HK-2 (cell line): ENCODE measurements at regions not wholly inside any gene's neighbourhood (a gene's known extent, or its start where the extent isn't known, plus 50 kb on each side); places are given as distances from the start of the nearest gene placed in this dataset.
A peak's percentile ranks its signal among the peaks of the same experiment; 100 is the strongest.

Source experiments
- DNase-seq: peaks from one replicate; pipeline ENCODE4 v3.0.0-alpha.2; 2018; ENCODE audit not compliant: unreplicated experiment

DNA sequence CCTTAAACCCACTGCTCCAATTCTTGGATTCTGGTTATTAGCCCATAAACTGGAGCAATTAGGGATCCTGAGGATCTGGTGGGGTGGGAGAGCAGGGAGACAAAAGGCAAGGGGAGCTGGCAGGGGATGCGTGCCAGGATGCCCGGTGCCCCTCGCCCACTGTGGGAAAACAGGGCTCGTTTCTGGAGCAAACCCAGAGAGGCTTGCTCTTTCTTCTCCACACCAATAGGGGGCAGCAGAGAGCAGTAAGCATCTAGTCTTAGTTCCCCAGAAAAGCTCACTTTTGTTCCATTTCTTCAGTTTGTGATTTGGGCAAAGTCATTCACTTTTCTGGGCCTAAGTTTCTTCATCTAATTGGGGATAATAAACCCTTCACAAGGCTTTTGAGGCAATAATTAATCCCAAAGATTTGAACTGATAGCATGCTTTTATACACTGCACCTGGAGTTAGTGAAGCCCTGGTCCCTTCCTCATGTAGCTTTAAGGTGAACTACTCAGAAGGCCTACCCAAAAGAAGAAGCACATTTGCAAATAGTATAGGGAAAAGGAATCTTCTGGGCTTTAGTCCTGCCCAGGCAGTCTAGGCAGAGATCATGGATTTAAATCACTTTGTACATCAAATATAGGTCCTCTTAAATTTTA is 160.6 kb upstream of the USP24 start:
- DNase-seq: peak; percentile 29

DNA sequence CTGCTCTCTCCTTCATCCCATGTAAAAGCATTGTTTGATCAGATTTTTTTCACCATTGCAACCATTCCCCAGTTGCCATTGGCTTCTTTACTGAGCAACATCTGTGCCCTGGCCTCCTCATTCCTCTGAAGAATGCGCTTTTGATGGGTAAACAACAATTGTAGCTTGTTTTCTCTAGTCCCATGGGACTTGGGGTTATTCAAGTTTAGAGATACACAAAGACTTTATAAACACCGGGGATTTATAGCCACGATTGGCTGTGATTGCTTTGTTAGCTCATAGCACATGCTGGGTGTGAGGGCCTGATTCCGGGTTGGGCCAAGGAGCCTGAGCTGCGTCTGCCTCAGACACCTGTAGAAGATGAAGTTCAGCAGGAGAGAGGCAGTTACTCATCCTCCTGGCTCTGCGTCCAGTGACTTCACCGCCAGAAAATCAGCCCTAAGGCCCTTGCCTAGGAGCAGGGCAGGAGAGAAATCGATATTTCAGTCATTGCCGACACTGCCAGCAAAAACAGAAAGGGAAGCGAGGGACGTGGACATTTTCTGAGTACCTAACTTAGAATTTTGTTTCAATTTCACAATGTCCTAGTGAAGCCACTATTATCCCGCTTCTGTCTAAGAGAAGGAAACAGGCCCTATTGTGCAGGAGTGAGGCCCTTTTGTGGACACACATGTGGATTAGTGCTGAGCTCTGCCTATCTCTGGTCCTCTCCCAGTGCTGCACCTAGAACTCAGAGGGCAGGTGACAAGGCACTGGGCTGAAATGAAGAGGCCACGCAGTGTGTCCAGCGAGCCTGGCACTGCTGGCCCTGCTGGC is 159.8 kb upstream of the USP24 start:
- no peak for DNase-seq

DNA sequence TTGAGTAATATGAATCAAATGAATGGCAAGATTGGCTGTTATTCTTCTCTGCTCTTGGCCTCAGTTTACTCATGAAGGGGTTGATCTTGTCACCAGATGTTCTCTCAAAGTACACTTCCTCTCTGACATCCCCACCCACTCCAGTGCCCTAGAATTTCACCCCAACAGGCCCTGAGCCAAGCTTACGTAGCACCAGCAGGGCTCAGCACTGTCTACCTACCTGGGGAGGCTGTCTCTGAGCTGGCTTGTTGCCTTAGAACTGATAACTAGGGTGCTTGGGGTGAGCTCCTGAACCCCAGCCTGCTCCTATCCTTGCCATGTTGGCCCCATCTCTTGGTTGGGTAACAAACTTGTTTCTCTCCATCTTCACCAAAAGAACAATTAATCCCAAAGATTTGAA is 159.1 kb upstream of the USP24 start:
- no peak for DNase-seq

DNA sequence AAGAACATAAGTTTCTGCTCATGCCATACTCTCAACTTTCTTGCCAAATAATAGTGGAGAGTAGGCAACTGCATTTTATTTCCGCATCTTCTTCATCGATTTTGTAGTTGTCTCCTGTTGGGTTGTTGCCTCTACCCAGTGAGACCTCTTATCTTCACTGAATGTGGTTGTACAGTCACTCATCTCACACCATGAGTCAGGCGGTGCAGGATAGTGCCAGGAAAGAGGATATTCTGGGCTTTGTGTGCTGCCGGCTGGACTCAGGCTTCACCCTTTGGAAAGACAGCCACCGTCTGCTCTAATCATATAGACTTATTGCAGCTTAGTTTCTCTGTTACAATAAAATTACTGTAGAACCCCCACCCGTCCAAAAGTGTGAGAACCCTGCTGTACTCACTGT is 154.3 kb upstream of the USP24 start:
- no peak for DNase-seq

DNA sequence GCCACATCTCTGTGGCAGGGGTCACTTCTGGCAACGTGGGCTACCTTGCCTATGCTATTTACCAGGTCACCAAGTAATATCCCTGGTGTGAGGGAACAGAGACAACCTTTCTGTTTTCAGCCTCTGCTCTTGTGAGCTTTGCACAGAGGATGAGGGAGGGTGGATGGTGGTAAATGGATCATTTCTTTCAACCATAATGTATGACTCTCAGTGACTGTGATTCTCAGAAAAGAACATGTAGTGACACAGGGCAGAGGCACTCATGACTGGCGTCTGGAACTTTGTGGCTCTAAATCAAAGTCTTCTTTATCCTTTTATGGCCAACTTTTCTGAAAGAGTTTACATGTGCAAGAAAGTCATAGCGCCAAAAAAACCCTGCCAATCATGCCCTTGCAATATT is 153.5 kb upstream of the USP24 start:
- no peak for DNase-seq

DNA sequence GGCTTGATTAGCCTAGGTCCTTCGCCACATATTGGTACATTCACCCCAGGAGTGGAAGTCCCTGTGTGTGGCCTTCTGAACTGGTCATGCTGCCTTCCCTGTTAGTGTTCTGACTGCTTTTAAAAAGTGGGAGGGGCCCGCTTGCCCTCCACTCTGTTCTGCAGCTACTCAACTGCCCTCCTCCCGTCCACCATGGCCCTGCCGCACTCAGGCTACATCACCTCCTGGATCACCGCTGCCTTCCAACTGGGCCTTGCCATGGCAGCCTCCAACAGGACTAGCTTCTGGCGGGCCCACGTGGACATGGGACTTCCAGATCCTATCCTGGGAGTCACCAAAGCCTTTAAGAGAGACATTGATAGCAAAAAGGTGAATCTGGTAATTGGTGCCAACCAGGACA is 152.1 kb upstream of the USP24 start:
- DNase-seq: no peak

DNA sequence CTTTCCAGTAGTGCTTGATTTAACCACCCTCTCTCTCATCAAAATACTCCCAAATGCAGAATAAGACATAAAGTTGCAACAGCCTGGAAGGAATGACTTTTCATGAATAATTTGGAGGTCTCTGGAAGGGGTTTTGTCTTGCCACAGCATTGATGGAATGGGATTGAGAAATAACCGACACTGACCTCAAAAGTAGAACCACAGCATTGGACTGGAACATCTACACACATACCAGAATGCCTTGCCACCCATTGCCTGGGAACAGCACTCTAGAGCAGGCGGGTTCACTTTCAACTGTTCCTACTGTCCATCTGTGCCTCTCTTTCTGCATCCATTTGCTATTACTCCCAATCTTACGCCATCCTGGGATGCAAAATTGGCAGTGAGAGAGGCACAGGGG is 149.1 kb upstream of the USP24 start:
- no peak for DNase-seq

DNA sequence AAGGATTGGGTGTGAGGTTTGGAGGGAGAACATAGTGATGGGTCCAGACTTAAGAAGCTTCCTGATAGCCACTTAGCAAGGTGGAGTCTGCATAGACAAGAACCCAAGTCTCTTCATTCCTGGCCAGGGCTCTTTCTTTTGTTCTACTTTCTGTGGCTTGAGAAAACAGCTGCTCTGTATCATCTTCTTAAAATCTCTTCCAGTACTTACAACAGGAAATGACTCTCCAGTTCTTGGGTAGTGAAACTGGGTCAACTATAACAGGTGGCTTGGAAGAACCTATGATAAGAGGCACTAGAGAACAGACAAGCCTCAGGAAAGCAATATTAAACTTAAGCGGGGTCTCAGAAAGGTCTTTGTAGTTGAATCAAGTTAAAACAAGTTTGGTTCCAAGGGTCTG is 148.1 kb upstream of the USP24 start:
- no peak for DNase-seq

DNA sequence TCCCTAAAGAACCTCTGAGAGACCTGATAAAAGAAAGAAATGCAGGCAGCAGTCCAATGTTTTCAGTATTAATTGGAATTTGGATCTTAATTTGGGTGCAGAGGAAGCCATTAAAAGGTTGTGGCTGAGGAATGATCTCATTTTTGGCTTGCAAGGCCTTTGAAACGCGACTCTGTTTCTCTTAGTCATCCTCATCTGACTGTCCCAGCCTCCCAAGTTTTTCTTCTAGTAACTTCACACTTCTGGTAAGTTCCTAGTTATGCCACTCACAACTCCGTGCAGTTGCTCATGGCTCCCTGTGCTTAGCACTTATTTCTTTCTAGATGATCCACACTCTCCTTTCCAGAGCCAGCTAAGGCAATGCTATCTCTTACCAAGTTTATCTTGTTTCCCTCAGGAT is 147.4 kb upstream of the USP24 start:
- no peak for DNase-seq

DNA sequence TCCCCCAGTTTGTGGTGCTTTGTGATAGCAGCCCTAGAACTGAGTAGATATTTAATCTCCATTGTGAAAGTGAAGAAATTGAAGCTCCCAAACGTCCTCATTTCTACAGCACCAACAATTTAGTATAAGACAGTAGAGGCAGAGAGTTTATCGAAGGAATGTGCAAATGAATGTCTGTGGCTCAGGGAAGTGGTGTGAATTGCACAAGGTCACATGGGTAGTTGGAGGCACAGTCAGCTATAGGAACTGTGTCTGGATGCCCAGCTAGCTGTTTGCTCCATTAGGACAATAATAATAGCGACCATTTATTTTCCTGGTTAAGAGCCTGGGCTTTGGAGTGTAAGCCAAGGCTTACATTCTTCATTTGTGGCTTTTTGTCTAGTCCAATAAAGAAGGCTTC is 144.4 kb upstream of the USP24 start:
- DNase-seq: no peak

DNA sequence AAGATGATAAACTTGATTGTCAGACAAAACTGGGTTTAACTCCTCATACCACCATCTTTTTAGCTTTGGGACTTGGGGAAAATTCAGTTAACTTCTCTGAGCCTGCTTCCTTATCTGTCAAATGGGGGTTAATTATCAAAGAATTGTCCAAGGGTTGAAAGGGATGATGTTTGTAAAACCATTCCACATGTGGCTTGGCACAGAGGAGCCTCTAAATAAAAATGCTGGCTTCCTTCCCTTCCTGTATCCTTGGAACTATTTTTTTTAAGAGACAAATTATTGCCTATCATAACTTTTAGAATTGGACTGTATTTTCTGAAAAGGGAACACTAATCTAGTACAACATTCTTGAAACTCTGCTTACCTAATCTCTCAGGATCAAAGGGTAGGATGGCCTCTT is 143.4 kb upstream of the USP24 start:
- no peak for DNase-seq

DNA sequence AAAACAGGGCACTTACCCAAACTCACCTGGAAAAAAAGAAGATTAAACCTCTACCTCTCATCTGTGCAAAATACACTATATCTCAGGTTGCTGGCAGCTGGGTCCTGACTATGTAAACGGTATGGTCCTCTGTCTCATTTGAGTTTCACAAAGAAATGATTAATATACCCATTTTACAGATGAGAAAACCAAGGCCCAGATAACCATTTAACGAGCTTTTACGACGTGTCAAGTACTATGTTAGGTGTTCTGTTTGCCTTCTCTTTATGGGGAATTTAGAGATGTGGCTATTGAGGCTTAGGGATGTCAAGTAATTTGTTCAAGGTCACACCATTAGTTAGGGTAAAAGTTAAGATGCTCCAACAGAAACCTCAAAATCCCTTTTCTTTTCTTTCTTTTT is 140.4 kb upstream of the USP24 start:
- no peak for DNase-seq

DNA sequence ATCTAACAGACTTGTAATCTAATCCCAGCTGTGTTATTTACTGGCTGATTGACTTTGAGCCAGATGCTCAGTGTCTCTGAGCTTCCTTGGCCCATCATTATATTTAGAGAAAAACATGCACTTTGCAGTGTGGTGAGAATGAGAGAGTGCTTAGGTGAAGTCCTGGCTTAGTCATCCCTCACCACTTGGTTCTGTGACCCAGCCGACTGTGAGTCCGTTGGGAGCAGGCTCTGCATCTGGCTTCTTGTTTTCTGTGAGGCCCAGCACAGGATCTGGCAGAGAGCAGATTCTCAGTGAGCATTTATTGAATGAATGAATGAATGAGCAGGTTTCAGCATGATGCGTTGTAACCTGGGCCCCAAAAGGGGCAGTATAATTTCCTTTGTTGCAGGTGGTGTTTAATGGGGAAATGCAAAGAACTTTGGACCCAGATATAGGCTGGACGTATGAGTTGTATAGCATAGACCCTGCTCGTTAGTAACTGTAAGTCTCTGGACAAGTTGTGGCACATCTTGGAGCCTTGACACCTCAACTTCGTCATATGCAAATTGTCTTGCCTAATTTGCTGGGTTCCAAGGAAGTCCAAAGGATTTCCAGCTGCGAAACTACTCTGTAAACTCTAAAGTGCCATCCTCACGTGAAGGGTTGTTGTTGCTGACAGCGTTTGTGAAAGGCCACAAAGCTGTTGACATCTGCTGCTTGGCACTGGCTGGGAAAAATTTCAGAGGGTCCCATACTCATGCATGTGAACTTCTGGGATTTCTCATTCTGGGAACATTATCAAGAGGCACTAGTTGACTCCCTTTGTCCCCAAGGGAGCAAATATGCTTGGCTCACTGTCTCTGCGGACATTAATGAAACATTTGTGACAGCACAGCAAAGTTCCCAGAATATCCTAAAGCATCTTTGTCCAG is 138.8 kb upstream of the USP24 start:
- DNase-seq: no peak

DNA sequence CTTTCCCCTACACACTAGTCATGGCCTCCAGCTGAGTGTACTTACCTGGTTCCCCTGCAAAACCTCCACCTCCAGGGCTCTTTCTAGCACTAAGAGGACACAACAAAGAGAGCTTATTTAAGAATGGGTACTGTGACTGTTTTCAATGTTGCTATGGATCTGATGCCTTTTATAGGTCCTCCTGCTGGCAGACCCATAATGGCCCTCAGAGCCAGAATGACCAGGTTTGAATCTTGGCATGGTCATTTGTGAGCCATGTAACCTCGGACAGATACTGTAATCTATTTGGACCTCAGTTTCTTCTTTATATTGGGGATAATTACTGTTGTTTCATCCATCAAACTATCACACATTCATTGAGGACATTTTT is 137.6 kb upstream of the USP24 start:
- no peak for DNase-seq

DNA sequence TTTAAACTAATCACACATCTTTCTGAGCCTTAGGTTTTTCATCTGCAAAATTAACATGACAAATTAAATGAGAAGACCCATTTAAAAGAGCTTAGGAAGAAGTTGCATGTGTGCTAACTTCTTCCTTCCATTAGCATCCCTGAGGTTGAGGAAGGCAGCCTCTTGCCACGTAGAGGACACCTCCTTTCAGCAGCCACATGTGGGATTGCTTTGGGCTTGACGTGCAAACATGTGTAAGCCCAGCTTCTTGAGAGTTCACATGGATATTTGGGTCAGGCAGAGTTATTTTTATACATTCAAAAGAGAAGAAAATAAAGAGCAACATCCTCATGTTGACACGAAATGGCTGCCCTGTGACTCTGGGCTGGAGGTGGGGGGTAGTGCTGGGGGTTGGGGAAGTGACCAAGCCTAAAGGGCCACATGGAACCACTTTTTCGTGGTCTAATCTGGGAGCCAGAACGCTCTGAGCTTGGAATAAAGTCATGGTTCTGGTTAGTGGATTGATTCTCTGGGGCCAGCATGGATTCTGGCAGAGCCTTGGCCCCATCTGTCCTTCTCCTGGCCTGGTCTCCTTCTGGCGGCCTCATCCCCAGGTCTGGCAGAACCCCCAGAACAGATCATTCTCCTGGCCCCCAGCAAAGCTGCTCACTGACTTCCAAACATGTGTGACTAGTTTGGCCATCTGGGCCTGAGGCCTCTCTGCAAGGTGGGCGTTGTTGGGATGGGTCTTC is 137.1 kb upstream of the USP24 start:
- no peak for DNase-seq

DNA sequence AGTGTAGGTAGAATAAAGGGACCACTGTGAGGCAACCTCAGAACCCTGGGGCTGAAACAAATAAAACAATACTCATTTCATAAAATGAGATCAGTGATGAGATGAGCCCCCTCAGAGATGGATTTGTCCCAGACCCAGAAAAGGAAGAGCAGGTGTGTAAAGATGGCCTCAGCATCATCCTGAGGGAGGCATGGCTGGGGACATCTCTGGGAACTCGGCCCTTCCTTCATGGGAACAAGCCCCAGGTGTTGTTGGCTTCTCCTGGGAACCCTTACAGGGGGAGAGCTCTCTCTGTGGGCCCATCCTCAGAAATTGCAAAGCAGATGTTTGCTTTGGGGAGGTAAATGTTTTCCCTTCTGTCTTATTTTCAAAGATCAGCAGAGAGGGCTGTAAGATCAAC is 133.2 kb upstream of the USP24 start:
- DNase-seq: no peak

DNA sequence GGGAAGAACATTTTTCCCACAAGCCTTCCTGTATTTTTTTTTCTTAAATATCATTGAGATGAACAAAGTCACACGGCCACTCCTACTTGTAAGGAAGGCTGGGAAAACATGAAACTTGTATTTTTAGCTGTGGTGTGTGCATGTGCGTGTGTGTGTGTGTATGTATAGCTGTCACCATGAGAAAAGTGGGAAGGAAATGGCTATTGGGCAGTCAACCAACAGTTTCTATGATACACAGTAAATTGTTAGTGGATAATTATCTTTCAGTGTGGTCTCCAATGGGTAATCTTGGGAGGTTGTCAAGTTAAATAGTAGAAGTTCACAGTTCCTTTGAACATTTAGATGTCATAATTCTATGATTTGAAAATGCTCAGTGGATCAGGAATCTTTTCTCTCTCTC is 132.7 kb upstream of the USP24 start:
- no peak for DNase-seq

DNA sequence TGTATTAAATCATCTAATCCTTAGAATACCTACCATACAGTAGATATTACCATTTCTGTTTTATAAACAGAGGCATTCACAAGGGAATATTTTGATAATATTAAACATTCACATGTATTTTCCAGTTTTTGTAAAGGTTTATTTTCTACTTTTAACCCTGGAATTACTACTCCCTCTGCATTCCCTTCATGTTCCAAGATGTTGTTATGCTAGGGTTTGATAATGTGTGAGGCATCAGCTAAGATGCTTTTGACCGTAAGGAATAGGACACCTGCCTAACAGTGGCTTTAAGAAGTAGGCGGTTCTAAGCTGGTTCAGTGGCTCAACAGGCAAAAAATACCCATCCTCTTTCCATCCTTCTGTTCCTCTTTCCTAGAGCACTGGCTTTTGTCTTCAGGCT is 131.9 kb upstream of the USP24 start:
- DNase-seq: no peak

DNA sequence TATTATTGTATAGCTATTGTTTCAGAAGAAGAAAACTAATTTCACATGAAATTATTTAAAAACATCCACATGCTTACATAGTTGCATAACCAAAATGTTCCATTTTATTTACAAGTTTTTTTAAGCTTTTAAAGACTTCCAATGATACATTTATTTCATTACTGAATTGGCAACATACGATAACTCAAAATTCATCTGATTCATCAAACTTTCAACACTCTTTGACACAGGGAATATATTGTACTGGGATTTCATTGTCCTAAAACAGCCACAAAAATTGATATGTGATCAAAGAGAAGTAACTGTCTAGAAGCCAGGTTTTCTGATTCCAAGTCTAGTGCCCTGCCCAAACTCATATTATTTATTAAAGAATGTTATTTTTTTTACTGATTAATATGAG is 131.4 kb upstream of the USP24 start:
- DNase-seq: no peak

DNA sequence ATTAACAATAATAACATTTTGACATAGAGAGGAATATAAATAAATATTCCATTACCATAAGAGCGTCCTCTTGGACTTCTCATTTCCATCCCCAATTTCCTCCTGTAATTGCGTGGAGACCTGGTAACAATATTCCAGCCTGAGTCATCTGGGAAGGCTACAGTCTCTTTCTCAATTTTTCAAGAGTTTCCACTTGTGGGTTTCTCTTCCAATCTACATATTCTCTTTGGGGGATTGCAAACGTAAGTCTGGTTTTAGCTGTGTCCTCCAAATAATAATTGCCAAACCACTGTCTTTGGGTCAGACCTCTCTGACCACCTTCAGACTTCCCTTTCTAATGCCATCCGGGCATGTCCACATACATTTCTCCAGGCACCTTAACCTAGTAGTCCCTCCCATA is 124.5 kb upstream of the USP24 start:
- DNase-seq: no peak

DNA sequence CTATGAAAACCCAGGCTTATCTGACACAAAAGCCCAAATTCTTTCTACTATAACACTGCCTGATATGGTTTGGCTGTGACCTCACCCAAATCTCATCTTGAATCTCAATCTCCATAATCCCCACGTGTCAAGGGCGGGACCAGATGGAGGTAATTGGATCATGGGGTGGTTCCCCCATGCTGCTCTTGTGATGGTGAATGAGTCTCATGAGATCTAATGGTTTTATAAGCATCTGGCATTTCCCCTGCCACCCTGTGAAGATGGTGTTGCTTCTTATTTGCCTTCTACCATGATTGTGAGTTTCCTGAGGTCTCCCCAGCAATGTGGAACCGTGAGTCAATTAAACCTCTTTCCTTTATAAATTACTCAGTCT is 123.3 kb upstream of the USP24 start:
- no peak for DNase-seq

DNA sequence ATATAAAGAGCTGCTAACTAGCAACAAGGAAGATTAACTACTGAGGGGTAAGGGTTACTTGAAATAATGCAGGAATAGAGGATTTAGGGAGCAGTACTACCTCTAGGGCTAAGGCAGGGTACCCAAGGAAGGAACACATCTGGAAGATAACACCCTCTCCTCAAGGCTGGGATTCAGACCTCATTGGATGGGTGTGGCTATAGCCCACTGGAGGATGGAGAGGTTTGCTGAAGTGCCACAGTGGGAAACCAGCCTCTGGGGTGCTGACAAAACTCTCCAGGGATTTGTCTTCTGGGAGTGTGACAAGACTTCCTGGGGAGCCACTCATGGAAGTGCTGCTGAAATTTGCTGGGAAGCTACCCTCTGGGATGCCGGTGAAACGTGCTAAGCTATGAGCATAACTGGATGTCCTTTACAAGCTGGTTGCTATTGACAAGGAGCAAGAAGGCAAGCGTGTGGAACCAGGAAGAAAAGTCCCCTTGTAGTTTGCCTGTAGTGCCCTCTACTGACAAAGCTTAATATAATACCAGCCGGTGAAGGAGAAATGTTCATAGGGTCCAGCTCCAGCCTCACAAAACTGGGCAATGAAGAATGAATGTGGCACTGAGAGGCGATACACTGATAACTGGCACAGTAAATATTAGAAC is 122.8 kb upstream of the USP24 start:
- peak; percentile 32 for DNase-seq
